ENCODE measurements at regions not wholly inside any gene's neighbourhood (a gene's known extent, or its start where the extent isn't known, plus 50 kb on each side); places are given as distances from the start of the nearest gene placed in this dataset.
"Not testable (repeated sequence)": the region's sequence is repeated elsewhere in the genome, so short reads cannot be mapped to it uniquely, and the experiment has no call there.

DNA sequence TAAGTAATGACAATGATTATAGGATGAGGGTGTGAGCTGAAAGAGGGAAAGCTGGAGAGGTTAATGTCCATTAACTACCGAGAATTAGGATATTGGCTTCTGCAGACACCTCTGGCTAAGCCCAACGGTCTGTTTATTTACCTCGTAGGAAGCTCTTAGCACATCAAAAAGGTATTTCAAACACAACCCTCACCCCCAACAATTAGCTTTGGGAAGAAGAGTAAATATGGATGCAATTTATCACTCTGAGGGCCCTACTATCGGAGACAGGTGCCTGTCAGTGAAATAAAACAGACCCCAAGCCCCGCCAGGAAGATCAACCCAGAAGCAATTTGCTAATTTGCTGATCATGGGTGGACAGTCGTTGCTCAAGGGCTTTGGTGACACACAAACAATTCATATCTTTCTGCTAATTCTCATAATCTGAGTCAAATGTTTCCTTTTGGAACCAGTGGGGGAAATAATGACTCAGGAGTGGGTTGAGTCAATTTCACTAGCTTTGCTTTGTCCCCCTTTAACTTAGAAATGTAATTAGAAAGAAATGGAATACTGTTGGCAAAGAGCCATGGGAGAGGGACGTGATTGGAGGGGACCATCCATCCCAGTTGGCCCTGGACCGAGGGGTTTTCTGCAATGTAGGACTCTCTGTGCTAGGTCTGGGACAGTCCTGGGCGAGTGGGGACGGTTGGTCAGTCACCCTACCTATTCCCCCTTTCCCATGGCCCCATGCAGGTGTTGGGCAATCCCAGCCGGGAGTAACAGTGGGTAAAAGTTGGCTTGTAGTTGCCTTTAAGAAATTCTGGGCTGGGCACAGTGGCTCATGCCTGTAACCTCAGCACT is 99.1 kb upstream of the MED13L start:
- H4K20me1 ChIP-seq (replicated peaks; ENCODE audit: control insufficient read depth, extremely low read depth, insufficient read depth, low read length), result no peaks in the 10 kb centered on the region
- H2AFZ ChIP-seq (ENCODE audit: low read depth, low read length), result peak overlapping the region; percentile 23
- DNase-seq (ENCODE audit: low read depth, low spot score) (peak; percentile 95), FAIRE-seq (peak; percentile 80)
- H3K79me2 ChIP-seq (ENCODE audit: control insufficient read depth, insufficient read depth, low read length), result no peaks in the 10 kb centered on the region
- no peaks in the 10 kb centered on the region for H3K27me3 ChIP-seq (ENCODE audit: control insufficient read depth in 2 of 2, insufficient read depth in 2 of 2, low read length in 2 of 2)
- intact Hi-C loops (cut with micrococcal nuclease) (loop anchor here (1.0 kb wide), 1 partner anchor 17 kb away; no protein-coding TSS in a partner anchor), dilution Hi-C loops (cut with MboI; ENCODE audit: extremely low pct_ligation_motif_present, low sequenced_read_pairs) (no loop called here)
- no peaks in the 10 kb centered on the region for H3K9me1 ChIP-seq (replicated peaks; ENCODE audit: control insufficient read depth, extremely low read depth, insufficient read depth, low read length)
- H3K9me3 ChIP-seq (replicated peaks; ENCODE audit: control insufficient read depth, insufficient read depth, low read length), result no peaks in the 10 kb centered on the region
- peak overlapping the region; percentile 15 for H3K9ac ChIP-seq (replicated peaks; ENCODE audit: extremely low read depth, insufficient read depth, low read length)
- H3K4me3 ChIP-seq (replicated peaks in 1 of 3; ENCODE audit: insufficient read depth in 1 of 3, low read depth in 1 of 3, low read length in 3 of 3), result peak overlapping the region in 1 of 3 experiments; percentile 25
- POLR2A ChIA-PET, result interaction anchor here (0.5 kb wide), 1 partner anchor 17 kb away, joined by 3 read pairs; no protein-coding TSS in a partner anchor
- no peaks in the 10 kb centered on the region for H3K36me3 ChIP-seq (ENCODE audit: control insufficient read depth in 2 of 2, extremely low read depth in 1 of 2, insufficient read depth in 2 of 2, low read length in 2 of 2)
- TF ChIP-seq JUN (IDR thresholded peaks at IDR 0.05; ENCODE audit: borderline replicate concordance, insufficient read depth, insufficient read length, low read depth) (peak; percentile 87), EZH2 (IDR thresholded peaks at IDR 0.05; ENCODE audit: borderline replicate concordance, low read depth, low read length, severe bottlenecking) (no peak), GATA2 (IDR thresholded peaks at IDR 0.05; ENCODE audit: insufficient read depth, insufficient read length, low read depth, low read length) (peak; percentile 69), FOS (IDR thresholded peaks at IDR 0.05; ENCODE audit: borderline replicate concordance, insufficient read depth, low read length) (peak; percentile 96), POLR2AphosphoS5 (IDR thresholded peaks at IDR 0.05; ENCODE audit: insufficient read depth, low read depth, low read length) (peak; percentile 57), POLR2A (IDR thresholded peaks at IDR 0.05; ENCODE audit: low read depth, low read length) (no peak)
- TF ChIP-seq, protein P1, sequence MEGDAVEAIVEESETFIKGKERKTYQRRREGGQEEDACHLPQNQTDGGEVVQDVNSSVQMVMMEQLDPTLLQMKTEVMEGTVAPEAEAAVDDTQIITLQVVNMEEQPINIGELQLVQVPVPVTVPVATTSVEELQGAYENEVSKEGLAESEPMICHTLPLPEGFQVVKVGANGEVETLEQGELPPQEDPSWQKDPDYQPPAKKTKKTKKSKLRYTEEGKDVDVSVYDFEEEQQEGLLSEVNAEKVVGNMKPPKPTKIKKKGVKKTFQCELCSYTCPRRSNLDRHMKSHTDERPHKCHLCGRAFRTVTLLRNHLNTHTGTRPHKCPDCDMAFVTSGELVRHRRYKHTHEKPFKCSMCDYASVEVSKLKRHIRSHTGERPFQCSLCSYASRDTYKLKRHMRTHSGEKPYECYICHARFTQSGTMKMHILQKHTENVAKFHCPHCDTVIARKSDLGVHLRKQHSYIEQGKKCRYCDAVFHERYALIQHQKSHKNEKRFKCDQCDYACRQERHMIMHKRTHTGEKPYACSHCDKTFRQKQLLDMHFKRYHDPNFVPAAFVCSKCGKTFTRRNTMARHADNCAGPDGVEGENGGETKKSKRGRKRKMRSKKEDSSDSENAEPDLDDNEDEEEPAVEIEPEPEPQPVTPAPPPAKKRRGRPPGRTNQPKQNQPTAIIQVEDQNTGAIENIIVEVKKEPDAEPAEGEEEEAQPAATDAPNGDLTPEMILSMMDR (IDR thresholded peaks at IDR 0.05; ENCODE audit: extremely low read depth in 1 of 2, insufficient read depth in 1 of 2, low read depth in 1 of 2, low read length in 2 of 2), result no peak
- TF ChIP-seq, protein P2, sequence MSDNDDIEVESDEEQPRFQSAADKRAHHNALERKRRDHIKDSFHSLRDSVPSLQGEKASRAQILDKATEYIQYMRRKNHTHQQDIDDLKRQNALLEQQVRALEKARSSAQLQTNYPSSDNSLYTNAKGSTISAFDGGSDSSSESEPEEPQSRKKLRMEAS (IDR thresholded peaks at IDR 0.05; ENCODE audit: insufficient read depth, insufficient read length), result no peak
- H3K4me2 ChIP-seq (ENCODE audit: insufficient read depth, low read length), result peak overlapping the region; percentile 75
- BruUV-seq (replicated peaks), result no TSS peak
- H3K27ac ChIP-seq (ENCODE audit: insufficient read depth, low read depth, low read length), result peak overlapping the region; percentile 59
- peaks cover 23% of the 10 kb centered on the region for H3K4me1 ChIP-seq (ENCODE audit: control insufficient read depth, extremely low read depth, insufficient read depth, low read length)
- CTCF ChIA-PET, result interaction anchor here (0.7 to 3.7 kb wide), 8 partner anchors 9 to 361 kb away, joined by 3 to 15 read pairs (median 4); partner anchors contain the start of gene MED13L

DNA sequence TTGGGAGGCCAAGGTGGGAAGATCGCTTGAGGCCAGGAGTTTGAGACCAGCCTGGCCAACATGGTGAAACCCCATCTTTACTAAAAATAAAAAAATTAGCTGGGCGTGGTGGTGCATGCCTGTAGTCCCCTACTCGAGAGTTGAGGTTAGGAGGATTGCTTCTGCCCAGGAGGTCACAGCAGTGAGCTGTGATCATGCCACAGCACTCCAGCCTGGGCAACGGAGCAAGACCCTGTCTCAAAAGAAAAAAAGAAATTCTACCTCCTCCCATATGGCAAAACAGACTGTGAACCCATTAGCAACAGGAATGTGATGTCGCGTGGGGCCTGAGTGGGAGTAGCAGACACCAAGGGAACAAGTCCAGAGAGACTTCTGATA is 99.7 kb upstream of the MED13L start:
- H4K20me1 ChIP-seq (replicated peaks; ENCODE audit: control insufficient read depth, extremely low read depth, insufficient read depth, low read length); dilution Hi-C loops (cut with MboI; ENCODE audit: extremely low pct_ligation_motif_present, low sequenced_read_pairs); H3K27me3 ChIP-seq (ENCODE audit: control insufficient read depth in 2 of 2, insufficient read depth in 2 of 2, low read length in 2 of 2); H3K4me2 ChIP-seq (ENCODE audit: insufficient read depth, low read length); H3K36me3 ChIP-seq (ENCODE audit: control insufficient read depth in 2 of 2, extremely low read depth in 1 of 2, insufficient read depth in 2 of 2, low read length in 2 of 2); H3K9me1 ChIP-seq (replicated peaks; ENCODE audit: control insufficient read depth, extremely low read depth, insufficient read depth, low read length); H3K9ac ChIP-seq (replicated peaks; ENCODE audit: extremely low read depth, insufficient read depth, low read length); H3K79me2 ChIP-seq (ENCODE audit: control insufficient read depth, insufficient read depth, low read length); BruUV-seq (replicated peaks); H3K4me3 ChIP-seq (replicated peaks in 1 of 3; ENCODE audit: insufficient read depth in 1 of 3, low read depth in 1 of 3, low read length in 3 of 3); H2AFZ ChIP-seq (ENCODE audit: low read depth, low read length); DNase-seq (ENCODE audit: low read depth, low spot score); POLR2A ChIA-PET; H3K9me3 ChIP-seq (replicated peaks; ENCODE audit: control insufficient read depth, insufficient read depth, low read length); intact Hi-C loops (cut with micrococcal nuclease); FAIRE-seq: not testable (repeated sequence)
- Histone ChIP-seq H3K4me1 (ENCODE audit: control insufficient read depth, extremely low read depth, insufficient read depth, low read length) (peaks cover 26% of the 10 kb centered on the region), H3K27ac (ENCODE audit: insufficient read depth, low read depth, low read length) (peak overlapping the region; percentile 59)
- CTCF ChIA-PET, result interaction anchor here (0.9 to 3.7 kb wide), 3 partner anchors 8 to 99 kb away, joined by 3 to 15 read pairs (median 4); partner anchors contain the start of gene MED13L
